Inflammatory macrophage treated with lipopolysaccharide for 4 hours (primary cell): ENCODE measurements at regions not wholly inside any gene's neighbourhood (a gene's known extent, or its start where the extent isn't known, plus 50 kb on each side); places are given as distances from the start of the nearest gene placed in this dataset.
"Not testable (repeated sequence)": the region's sequence is repeated elsewhere in the genome, so short reads cannot be mapped to it uniquely, and the experiment has no call there.

Experiments used
- DNase-seq: peaks from one replicate; pipeline ENCODE4 v3.0.0-alpha.2; 2020

DNA sequence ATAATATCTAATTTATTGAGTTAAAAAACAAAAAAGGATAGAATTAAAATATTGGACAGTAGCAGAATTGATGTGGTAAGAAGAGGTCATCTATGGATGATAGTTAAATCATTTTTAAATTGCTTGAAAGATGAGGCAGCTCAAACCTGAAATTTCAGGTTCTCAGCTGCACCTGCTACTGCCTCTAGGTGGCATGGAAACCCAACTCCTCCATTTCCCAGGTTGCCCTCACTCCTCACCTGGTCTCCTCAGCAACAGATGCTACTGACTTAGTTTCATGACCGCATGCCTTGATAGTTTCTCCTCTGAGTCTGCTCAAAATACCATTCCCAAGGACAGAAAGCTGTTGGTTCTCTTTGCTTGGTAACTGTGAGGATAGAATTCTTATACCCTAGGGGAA, 148.1 kb downstream of the ABHD5 start:
- DNase-seq = no peak

DNA sequence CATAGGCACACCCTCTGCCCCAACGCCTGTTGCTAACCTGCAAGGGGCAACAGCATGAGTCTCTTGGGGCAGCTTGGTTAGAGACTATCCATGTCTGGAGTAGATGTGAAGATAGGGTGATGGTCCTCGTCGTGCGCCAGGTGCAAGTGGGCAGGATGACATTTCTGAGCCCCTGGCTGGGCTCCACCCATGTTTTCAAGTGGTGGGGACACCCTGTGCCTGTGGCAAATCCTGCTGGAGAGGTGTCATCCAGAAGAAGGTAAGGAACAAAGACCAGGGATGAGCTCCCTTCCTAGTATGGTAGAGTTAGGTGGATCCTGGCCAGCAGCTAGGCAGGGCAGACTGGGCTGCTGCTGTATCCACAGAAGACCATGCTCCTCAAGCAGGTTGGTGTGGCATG, 152.6 kb downstream of the ABHD5 start:
- no peak for DNase-seq

DNA sequence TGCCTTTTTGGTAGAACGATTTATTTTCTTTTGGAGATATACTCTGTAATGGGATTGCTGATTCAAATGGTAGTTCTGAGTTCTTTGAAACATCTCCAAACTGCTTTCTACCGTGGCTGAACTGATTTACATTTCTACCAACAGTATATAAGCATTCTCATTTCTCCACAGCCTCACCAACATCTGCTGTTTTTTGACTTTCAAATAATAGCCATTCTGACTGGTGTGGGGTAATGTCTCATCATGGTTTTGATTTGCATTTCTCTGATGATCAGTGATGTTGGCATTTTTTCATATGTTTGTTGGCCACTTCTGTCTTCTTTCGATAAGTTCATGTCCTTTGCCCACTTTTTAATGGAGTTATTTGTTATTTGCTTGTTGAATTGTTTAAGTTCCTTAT, 154.0 kb downstream of the ABHD5 start:
- DNase-seq = no peak

DNA sequence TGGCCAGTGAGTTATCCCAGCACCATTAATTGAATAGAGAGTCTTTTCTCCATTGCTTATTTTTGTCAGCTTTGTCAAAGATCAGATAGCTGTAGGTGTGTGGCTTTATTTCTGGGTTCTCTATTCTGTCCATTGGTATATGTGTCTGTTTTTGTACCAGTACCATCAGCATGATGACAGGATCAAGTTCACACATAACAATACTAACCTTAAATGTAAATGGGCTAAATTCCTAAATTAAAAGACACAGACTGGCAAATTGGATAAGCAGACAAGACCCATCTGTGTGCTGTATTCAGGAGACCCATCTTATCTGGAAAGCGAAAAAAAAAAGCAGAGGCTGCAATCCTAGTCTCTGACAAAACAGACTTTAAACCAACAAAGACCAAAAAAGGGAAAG, 154.8 kb downstream of the ABHD5 start:
- DNase-seq = not testable (repeated sequence)

DNA sequence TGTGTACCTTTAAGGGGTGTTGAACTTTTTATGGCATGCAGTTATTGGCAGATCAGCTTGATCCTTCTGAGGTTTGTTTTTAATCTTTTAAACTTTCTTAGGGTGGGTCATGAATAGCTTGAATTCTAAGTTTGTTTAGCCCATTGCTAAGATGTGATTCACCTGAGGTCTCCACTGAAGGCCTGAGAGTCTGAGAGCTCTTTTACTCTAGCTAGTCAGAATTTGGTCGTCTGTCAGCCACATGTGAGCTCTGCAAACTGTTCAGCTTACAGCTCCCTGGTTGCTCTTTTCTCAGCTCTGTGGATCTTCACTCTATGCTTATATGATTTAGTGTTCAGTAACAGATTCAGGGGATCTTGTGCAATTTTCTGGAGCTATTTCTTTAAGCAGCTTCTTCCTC, 161.3 kb downstream of the ABHD5 start:
- no peak for DNase-seq

DNA sequence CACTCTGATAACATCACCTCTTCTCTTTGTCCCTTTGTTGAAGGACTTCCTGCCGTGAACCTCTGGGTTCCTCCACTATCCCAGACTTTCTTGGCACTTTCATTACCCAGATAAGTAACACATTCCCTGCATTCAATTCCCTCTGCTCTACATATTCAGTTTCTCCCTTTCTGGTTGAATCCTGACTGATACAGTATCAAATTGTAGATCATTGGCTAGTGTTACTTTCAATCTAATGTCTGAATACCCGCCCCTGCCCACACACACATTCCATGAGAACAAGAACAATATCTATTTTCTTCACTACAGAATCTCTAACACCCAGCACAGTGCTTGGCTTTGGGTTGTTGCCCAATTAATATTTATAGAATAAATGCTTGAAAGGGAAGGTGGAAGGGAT, 163.5 kb downstream of the ABHD5 start:
- no peak for DNase-seq

DNA sequence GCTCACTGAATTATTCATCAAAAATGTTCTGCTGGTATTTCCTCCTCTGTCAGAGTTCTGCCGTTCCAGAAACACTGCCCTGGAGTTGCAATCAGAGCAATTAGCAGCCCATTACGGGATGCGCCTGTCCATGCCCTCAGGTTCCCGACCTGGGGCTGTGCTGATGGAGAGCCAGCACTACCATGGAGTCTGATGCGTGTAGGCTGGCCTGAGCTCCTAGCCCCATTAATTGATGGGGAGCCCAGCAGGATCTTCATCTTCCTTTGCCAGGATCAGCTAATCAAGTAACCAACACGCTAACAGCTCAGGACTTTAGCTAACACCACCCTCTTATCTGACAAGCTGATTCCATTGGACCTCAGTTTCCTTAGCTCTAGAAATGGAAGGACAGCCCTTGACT, 164.2 kb downstream of the ABHD5 start:
- no peak for DNase-seq

DNA sequence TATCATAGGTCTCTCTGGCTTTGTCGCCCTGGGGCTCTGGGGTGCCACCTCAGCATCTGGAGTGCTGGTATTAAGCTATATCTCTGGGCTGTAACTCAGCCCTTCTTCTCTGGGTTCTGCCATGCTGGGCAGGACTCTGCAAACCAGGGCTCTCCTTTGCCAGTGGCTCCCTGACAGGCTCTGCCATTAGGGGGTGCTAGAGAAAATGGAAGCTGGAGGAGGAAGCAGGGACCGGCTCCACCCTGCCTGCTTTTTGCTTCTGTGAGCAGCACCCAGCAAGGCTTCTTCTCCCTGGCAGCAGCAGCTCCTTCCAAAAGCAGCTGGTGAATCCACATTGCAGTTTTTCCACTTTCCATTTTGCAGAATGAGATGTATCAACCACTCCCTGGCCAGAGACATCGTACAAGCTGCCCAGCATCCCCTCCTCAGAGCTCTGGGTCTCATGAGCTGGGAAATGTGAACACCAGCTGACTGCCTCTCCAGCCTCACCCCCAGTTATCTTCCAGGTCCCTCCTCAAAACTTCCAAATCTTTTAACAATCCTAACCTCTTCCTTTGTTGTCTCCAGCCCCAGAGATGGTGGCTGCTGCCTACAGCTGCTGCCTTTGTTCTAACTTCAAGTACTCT, 165.0 kb downstream of the ABHD5 start:
- peak; percentile 70 for DNase-seq

DNA sequence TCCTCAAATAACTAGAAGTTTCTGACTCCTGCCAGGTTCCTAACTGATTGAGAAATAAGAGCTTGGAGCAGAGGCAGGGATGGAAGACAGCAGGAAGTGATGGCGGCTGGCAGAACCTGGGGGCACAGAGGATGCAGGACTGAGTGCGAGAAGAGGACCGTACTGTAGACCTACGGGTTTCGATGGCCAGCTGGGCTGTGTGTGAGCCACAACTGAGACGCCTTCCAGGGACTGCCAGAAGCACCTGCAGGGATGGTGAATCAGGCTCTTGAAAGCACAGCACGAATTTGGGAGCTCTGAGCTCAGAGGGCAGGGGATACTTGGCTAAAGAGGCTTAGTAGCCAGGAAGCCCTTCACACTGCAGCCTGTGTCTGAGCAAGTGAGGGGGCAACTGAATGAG, 165.6 kb downstream of the ABHD5 start:
- DNase-seq = no peak

DNA sequence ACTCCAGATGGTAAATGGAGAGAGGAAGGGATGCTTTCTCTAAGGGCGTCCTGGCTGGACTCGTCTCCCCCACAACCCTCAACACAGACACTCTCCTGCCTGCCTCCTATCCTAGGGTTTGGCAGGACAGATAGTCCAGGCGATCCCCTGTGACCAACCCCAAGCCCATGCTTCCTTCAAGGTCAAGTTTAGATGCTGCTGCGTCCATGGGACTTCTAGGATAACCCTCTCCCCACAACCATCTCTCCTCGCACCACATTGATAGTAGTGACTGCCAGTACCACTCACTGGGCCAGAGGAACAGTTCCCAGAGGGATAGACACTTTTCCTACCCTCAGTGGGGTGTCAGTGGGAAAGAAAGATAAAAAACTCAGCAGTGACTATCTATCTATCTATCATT, 166.0 kb downstream of the ABHD5 start:
- no peak for DNase-seq

DNA sequence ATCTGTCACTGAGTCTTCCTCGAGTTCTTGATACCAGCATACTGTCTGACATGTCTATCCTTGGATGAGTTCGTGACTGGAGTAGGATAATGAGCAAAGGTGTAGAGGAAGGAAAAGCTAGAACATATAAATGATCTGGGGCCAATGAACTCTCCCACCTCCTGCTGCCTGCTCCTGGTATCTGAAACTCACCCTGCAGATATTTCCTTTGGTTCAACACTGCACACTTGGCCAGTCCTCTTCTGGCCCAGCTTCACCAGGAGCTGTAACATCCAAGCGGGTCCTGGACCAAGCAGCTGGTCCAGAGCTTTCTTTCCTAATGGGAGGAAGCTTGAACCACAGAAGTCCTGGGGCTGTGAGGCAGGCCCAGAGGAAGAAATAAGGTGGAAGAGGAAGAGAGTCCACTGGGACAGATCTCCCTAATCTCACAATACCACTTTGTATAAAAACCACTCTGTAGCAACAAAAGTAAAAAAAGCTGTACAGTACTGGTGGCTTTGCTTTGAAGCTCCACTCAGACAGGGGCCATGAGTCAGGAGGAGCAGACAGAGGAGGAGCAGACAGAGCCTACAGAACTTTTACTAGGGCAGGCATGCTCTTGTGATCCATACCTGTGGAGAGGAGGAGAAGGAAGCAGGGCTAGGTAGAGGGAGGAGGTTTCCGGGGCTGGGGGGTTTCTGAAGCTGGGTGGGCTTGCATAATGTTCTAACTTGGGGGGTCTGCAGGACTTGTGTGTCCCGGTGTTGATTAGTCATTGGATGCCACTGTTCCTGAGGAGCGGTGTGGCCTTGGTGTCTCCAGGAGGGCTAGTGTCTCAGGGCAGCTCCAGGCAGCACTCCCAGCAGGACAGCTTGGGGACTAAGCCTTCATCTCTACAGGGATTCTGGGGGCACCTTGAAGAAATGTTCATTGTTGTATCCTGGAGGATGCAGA, 166.9 kb downstream of the ABHD5 start:
- no peak for DNase-seq

DNA sequence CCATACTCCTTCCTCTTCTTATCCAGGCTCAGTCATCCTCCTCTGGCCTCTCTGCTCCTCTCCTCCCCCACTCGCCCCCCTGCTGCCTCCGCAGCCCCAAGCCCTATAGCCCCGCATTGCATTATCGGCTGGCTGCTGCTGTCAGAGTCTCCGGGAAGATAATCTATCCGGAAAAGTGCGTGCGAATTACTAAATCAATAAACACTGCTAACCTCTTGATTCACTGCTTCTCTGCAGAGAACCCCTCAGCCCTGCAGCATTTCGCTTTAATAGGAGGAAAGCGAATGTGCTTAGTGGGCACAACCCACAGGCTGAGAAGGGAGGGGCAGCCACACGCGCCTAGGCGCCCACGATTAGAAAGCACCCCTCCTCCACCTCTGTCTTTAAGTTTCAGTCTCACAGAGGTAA, 167.6 kb downstream of the ABHD5 start:
- no peak for DNase-seq

DNA sequence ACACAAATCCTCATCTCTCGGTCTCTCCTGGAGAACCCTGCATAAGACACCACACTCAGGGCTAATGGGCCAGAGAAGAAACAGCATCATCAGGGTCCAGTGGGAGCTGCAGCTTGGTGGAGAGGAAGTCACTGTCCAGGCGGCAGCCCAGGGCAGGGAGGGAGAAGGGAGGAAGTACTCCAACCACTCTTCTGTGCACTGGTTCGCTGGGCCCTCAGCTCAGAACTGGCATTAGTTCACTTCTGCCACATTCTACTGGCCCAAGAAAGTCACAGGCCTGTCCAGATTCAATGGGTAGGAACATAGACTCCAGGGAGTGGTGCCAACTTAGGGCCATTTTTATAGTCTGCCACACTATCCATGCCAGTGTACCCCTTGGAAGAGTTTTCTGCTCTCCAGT, 169.0 kb downstream of the ABHD5 start:
- DNase-seq = no peak

DNA sequence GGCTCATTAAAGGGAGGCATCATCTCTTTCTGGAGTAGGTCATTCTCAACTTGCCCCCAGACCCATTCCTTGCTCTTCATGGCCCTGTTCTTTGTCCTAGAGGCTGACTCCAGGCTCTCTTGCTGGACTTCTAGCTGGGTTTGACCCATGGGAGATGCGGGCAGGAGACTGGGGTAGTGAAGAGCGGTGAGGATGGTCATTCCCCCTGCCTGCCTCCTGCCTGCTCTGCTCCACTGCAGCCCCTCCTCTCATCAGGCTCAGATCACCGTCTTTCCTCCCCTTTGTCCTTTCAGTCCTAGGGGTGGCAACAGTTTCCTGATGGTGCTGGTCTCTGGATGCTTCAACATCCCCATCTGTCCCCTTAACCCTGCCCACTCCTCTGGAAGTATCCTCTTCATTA, 170.9 kb downstream of the ABHD5 start:
- no peak for DNase-seq

DNA sequence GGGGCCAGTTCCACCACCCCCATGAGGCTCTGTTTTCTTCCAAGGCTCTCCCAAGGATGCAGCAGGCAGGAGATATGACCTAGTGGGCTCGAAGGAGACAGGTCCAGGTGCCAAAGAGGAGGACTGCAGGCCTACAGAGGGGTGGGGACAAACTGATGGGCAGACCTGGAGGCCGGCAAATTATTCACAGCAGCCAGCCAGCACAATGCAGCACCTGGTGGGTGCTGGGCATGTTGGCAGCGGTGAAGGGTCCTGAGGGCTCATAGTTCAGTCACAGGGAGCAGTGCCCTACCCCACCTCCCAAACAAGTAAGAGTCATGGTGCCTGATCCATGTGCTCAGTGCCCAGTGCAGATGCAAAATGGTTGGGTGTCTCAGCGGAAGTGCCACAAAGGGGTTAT, 171.7 kb downstream of the ABHD5 start:
- no peak for DNase-seq

DNA sequence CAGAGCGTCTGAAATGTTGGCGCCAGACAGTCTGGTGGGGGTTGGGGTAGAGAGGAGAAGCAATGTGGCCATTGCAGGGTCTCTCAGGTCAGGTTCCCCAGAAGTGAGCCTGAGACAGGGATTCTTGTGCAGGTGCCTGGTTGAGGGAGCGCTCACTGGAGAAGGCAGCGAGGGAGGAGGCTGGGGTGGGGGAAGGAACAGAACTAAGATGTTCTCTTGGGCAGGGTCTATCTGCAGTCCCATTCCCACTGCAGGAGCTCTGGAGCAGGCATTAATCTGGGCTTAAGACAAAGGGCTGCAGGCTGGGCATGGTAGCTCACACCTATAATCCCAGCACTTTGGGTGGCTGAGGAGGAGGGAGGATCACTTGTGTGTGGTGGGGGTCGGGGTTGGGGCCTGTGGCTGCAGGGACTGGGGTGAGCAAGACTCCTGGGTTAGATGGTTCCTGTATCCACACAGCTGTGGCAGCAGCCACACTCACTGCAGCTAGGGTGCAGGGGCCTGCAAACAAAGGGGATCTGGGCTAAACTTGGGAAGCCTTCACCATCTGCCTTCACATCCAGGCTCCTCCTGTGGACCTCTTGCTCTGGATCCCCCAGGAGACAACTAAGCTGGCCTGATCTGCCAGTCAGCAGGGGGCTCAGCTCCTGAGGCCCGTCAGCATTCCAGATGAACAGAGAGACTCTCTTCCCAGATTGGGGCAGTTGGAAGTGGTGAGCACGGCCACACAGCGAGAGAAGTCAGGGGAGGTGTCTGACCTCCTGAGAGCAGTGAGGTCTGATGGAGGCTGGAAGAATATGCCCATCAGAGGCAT, 172.5 kb downstream of the ABHD5 start:
- no peak for DNase-seq

DNA sequence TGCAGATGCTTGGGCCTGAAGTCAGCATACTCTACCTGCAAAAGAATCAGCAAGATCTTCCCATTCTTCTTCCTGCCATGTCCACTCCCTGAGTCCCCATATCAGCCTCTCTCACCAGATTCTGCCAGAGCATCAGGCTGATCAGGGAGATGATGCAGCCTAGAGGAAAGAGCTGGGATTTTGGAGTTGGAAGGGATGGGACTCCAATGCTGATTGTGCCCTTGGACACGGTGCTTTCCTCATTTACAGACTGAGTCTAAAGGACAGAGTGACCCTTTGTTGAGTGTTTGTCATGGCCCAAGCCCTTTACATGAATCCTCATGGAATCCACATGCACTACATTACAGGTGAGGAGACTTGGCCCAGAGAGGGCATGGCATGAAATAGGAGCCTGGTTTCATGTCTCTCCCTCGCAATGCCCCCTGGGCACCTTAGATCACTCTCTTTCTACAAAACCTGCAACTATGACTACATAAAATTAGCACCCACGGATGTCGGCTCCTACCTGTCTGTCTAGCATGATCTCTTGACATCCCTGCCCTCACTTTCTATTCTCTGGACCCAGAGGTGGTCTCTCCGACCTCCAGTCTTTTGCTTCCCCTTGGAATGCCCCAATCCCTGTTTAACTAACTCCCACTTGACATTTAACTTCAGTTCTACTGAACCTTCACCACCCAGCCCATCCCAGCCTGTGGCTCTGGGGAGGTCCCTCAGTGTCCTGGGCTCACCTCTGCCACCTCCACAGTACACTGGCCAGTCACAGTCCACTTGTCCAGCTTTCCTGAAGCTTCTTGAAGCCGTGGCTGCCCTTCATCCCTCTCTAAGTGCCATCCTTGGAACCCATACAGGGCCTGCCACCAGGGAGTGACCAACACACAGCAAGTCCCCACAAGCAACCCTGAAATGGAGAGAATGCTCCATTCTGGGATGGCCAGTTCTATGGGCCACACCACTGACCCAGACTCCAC, 173.5 kb downstream of the ABHD5 start:
- DNase-seq = no peak

DNA sequence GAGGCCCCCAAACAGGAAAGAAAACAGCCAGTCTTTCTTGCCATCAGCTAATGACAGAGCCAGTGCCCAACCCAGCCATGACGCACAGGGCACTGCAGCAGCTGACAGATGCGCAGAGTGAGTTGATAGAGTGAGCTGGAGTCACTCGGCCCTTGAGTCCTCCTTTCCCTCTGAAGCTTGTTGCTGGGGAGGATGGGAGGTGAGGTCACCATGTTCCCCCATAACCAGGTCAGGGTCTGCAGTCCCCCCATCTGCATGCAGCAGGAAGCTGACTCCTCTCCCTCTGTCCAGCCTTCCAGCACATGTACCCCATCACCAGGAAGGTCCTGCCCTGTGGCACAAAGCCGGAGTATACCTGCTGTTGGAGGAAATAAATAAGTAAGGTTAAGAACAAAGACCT, 174.6 kb downstream of the ABHD5 start:
- DNase-seq = no peak

DNA sequence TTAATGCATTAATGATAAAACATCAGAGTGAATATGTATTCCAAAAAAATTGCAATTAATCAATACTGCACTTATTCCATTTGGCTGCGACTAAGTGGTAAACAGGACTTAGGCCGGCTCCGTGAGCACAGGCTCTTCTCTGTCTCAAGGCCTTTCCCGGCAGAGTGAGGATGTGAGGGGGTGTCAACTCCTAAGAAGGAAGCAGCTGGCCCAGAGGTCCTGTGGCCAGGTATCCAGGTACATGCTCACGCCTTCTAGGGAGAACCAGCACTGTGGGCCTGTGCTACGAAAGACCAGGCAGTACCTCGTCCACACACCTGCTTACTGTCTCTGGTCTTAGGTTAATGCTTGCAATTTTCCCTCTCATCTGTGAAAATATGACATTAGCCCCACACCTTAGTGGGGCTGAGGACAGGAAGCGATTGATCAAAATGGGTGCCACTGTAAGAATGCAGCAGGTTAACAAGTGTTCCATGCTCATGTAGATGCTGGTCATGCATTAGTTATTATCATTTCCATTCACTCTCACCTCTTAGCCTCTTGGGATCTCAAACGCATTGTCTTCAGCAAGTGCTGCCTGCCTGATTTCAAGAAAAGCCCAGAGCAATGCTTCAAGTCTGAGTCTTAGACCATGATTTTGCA, 175.3 kb downstream of the ABHD5 start:
- DNase-seq = no peak

DNA sequence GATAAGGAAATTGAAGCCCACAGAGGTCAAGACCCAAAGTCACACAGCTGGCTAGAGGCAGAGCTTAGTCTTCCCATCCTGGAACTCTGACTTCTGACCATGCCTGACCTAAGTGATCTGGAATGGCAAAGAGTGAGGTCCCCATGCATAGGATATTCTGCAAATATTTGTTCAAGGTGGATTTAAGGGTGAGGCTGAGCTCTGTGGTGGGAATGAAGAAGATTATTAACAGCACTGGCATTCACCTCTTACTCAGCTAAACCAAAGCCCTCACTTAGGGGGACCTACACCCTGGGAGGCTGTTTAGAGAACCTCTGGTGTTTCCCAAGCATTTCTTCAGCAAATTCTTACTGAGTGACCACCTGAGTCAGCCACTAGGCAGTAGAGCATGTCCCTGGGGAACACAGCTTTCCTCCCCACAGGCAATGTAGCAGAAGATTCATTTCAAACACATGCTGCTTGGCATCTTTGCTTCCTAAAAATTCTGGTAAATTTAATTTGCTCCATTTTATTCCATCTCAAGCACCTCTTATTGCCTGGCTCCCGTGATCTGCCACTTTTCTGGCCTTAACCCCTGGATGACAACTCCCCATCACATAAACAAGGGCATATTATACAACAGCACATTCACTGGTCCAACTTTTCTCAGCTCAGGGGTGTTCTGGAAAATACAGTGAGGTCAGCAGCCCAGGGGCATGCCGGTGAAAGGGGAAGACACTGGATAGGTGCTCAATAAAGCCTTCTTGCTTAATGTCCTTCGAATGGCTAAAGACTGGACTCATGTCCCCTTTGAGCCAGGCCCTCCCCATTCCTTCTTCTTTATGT, 176.0 kb downstream of the ABHD5 start:
- no peak for DNase-seq

DNA sequence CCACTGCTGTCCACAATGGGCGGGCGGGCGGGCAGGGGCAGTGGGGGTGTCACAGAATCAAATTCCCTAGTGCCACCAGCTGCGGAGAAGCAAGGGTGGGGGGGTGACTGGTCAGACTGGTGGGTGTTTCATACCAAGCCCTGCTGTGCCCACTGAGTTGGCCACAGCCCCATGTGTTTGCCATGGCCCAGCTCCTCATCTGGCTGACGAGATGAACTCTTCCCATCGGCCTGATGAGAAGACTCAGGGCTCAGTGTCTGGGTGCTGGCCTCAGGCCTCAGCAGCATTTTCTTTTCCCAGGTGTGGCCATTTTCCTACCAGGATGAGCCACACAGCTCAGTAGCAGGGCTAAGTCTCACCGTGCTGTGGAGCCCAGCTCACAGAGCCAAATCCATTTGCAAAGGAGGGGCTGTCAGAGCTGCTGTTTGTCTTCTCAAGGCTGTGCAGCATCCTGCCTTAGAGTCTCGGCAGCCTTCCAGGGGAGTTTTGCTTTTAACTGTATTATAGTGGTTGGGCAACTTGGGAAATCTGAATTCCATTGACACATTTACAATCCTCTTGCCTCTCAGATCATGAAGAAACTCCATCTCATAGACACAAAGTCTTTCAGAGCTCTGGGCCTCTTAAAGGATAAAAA, 176.8 kb downstream of the ABHD5 start:
- no peak for DNase-seq
